HT-29 (cell line): ENCODE measurements at regions not wholly inside any gene's neighbourhood (a gene's known extent, or its start where the extent isn't known, plus 50 kb on each side); places are given as distances from the start of the nearest gene placed in this dataset. TPM values are rescaled to one million over a fixed set of nuclear protein-coding genes. Genes with fewer than 3 reads are reported as not detected.
"Not testable (repeated sequence)": the region's sequence is repeated elsewhere in the genome, so short reads cannot be mapped to it uniquely, and the experiment has no call there.

Experiments
- DNase-seq: peaks from one replicate; pipeline ENCODE4 v3.0.0-alpha.2; 2015; ENCODE audit warnings: low spot score
- small RNA-seq: library from RNA; depleted of rRNA; stranded (forward); fragments of <200 nt; gene quantifications from one replicate; pipeline ENCODE3, GENCODE V24; 2014

- no peak for DNase-seq
These were observed 104.9 kb upstream of the PLD5 start for GRCh38 chr1:242629396-242629795.

- no peak for DNase-seq
These were observed 99.3 kb upstream of the PLD5 start for GRCh38 chr1:242623756-242624155.

GRCh38 chr1:242623119-242623518 is 98.6 kb upstream of the PLD5 start:
- DNase-seq = no peak

GRCh38 chr1:242613266-242613815 is 88.8 kb upstream of the PLD5 start:
- no peak for DNase-seq

- DNase-seq = no peak
These were observed 85.7 kb upstream of the PLD5 start for GRCh38 chr1:242610209-242610608.

GRCh38 chr1:242605521-242605920 is 81.0 kb upstream of the PLD5 start:
- DNase-seq = no peak

- DNase-seq = no peak
These were observed 77.5 kb upstream of the PLD5 start for GRCh38 chr1:242602001-242602400.

GRCh38 chr1:242593756-242594155 is 69.3 kb upstream of the PLD5 start:
- DNase-seq = not testable (repeated sequence)

GRCh38 chr1:242586360-242586680 is 61.8 kb upstream of the PLD5 start:
- DNase-seq = no peak

GRCh38 chr1:242585616-242586359 is 61.3 kb upstream of the PLD5 start:
- no peak for DNase-seq

GRCh38 chr1:242582669-242583068 is 58.2 kb upstream of the PLD5 start:
- no peak for DNase-seq

- no peak for DNase-seq
These were observed 55.2 kb upstream of the PLD5 start for GRCh38 chr1:242579528-242580235.

Small RNA genes in the stretch of these regions (small RNA-seq; reads per million reads assigned to genes)
- gene AL603825.1 = not detected
